H1 (cell line): ENCODE measurements at regions not wholly inside any gene's neighbourhood (a gene's known extent, or its start where the extent isn't known, plus 50 kb on each side); places are given as distances from the start of the nearest gene placed in this dataset.

Source experiments
- CTCF ChIA-PET: fragments of 300-600 bp; sonication (Branson Sonifier 250); formaldehyde crosslinking; loops from one replicate; lab custom pipeline; 2021; ENCODE audit not compliant: partially characterized antibody; lab: Charles Lee
- POLR2A ChIA-PET: fragments of 300-600 bp; sonication (Branson Sonifier 250); formaldehyde crosslinking; loops from one replicate; lab custom pipeline; 2021; ENCODE audit warnings: inconsistent platforms; ENCODE audit not compliant: partially characterized antibody; lab: Charles Lee
- DNase-seq, 2 experiments: peaks; one replicate each; pipeline versions ENCODE4 v3.0.0 to v3.0.0-alpha.2; 2010 to 2022; ENCODE audit warnings: low spot score in 2 of 2, low read depth in 1 of 2, mixed read lengths in 1 of 2
- FAIRE-seq: peaks from 2 replicates; lab custom pipeline; 2011; peaks lifted over from hg19 to GRCh38; lab: Jason Lieb, UNC
- H2AFZ ChIP-seq: 2 replicates; pipeline ENCODE4 v1.8.1; 2012; ENCODE audit warnings: low read length, inconsistent platforms
- H2AK5ac ChIP-seq: 2 replicates; pipeline ENCODE4 v1.6.1; 2013; ENCODE audit warnings: low read depth, low read length
- H2BK120ac ChIP-seq: replicated peaks from 2 replicates; pipeline ENCODE3; 2013; ENCODE audit warnings: low read depth, low read length, inconsistent platforms
- H2BK12ac ChIP-seq: 2 replicates; pipeline ENCODE4 v1.6.1; 2013; ENCODE audit warnings: low read depth, low read length
- H2BK15ac ChIP-seq: 2 replicates; pipeline ENCODE4 v1.6.1; 2013; ENCODE audit warnings: low read length
- H2BK20ac ChIP-seq: 2 replicates; pipeline ENCODE4 v1.6.1; 2013; ENCODE audit warnings: low read length
- H2BK5ac ChIP-seq: 2 replicates; pipeline ENCODE4 v1.6.1; 2013; ENCODE audit warnings: low read depth, low read length
- H3K14ac ChIP-seq: 2 replicates; pipeline ENCODE4 v1.6.1; 2013; ENCODE audit warnings: inconsistent platforms; ENCODE audit not compliant: insufficient read length
- H3K18ac ChIP-seq: 2 replicates; pipeline ENCODE4 v1.6.1; 2013; ENCODE audit warnings: low read length; ENCODE audit errors: extremely low read depth
- H3K23ac ChIP-seq: 2 replicates; pipeline ENCODE4 v1.6.1; 2013; ENCODE audit warnings: inconsistent platforms; ENCODE audit not compliant: insufficient read length
- H3K23me2 ChIP-seq: 2 replicates; pipeline ENCODE4 v1.6.1; 2013; ENCODE audit warnings: low read depth, low read length
- H3K27ac ChIP-seq: 2 replicates; pipeline ENCODE4 v1.6.1; 2011; ENCODE audit warnings: low read depth, low read length, inconsistent platforms
- H3K27me3 ChIP-seq, 4 experiments: replicated peaks in 1 of 4; 1 replicate in 1 of 4; 2 replicates in 3 of 4; pipeline versions ENCODE4 v1.6.1 to v1.8.1; 2011 to 2013; ENCODE audit warnings: low read length in 3 of 4, mild to moderate bottlenecking in 3 of 4, inconsistent platforms in 2 of 4, mixed read lengths in 2 of 4, moderate library complexity in 1 of 4; ENCODE audit not compliant: control insufficient read depth in 3 of 4, insufficient read depth in 3 of 4; ENCODE audit errors: extremely low read depth in 1 of 4
- H3K36me3 ChIP-seq, 4 experiments: 2 replicates each; pipeline versions ENCODE4 v1.6.1 to v1.8.1; 2011 to 2013; ENCODE audit warnings: mild to moderate bottlenecking in 4 of 4, low read length in 3 of 4, moderate library complexity in 2 of 4, control low read depth in 1 of 4, inconsistent platforms in 1 of 4; ENCODE audit not compliant: insufficient read depth in 4 of 4, control insufficient read depth in 2 of 4
- H3K4ac ChIP-seq: replicated peaks from 2 replicates; pipeline ENCODE3; 2013; ENCODE audit warnings: low read length, low read depth, mixed read lengths, inconsistent platforms; ENCODE audit not compliant: insufficient read length
- H3K4me1 ChIP-seq, 4 experiments: replicated peaks in 1 of 4; 1 replicate in 1 of 4; 2 replicates in 3 of 4; pipeline versions ENCODE4 v1.6.1 to v1.8.1; 2011 to 2013; ENCODE audit warnings: low read length in 3 of 4, inconsistent platforms in 2 of 4, mixed read lengths in 1 of 4; ENCODE audit not compliant: insufficient read depth in 4 of 4, control insufficient read depth in 3 of 4
- H3K4me2 ChIP-seq, 2 experiments: 2 replicates each; pipeline versions ENCODE4 v1.6.1 to v1.8.1; 2011 to 2013; ENCODE audit warnings: low read depth in 2 of 2, low read length in 2 of 2, control low read depth in 1 of 2, inconsistent platforms in 1 of 2, mild to moderate bottlenecking in 1 of 2; ENCODE audit not compliant: insufficient read depth in 1 of 2
- H3K4me3 ChIP-seq, 4 experiments: fragments of 200-600, 300-600 bp in 1 of 4; sonication (generic), shearing (Covaris generic), sonication (Bioruptor Twin) in 1 of 4; 2 replicates each; pipeline versions ENCODE4 v1.5.1 to v1.8.1; 2011 to 2016; ENCODE audit warnings: low read length in 4 of 4, low read depth in 3 of 4, control low read depth in 2 of 4, inconsistent platforms in 2 of 4, mild to moderate bottlenecking in 2 of 4, mixed read lengths in 1 of 4, moderate library complexity in 1 of 4; ENCODE audit not compliant: insufficient read depth in 2 of 4; ENCODE audit errors: extremely low read depth in 1 of 4
- H3K56ac ChIP-seq: replicated peaks from 2 replicates; pipeline ENCODE3; 2013; ENCODE audit warnings: low read depth, mild to moderate bottlenecking, mixed read lengths, low read length, inconsistent platforms; ENCODE audit not compliant: insufficient read length
- H3K79me1 ChIP-seq: 2 replicates; pipeline ENCODE4 v1.6.1; 2013; ENCODE audit warnings: low read depth, low read length, control low read depth
- H3K79me2 ChIP-seq, 2 experiments: 2 replicates each; pipeline versions ENCODE4 v1.6.1 to v1.8.1; 2012 to 2013; ENCODE audit warnings: low read length in 2 of 2, mild to moderate bottlenecking in 2 of 2, inconsistent platforms in 1 of 2; ENCODE audit not compliant: insufficient read depth in 2 of 2, control insufficient read depth in 1 of 2
- H3K9ac ChIP-seq, 4 experiments: replicated peaks in 1 of 4; 1 replicate in 1 of 4; 2 replicates in 3 of 4; pipeline versions ENCODE4 v1.6.1 to v1.8.1; 2011 to 2013; ENCODE audit warnings: low read depth in 3 of 4, low read length in 3 of 4, control low read depth in 2 of 4, mild to moderate bottlenecking in 2 of 4, moderate library complexity in 2 of 4, inconsistent platforms in 1 of 4; ENCODE audit errors: extremely low read depth in 1 of 4
- H3K9me3 ChIP-seq, 2 experiments: 2 replicates each; pipeline versions ENCODE4 v1.6.1 to v1.8.1; 2012 to 2013; ENCODE audit warnings: mild to moderate bottlenecking in 2 of 2, moderate library complexity in 2 of 2, control low read depth in 1 of 2, inconsistent platforms in 1 of 2, low read depth in 1 of 2, low read length in 1 of 2, mixed read lengths in 1 of 2; ENCODE audit not compliant: insufficient read depth in 2 of 2
- H4K20me1 ChIP-seq, 2 experiments: replicated peaks in 1 of 2; 2 replicates each; pipeline versions ENCODE3 to v1.8.1; 2011 to 2013; ENCODE audit warnings: inconsistent platforms in 2 of 2, low read length in 2 of 2, mild to moderate bottlenecking in 1 of 2; ENCODE audit not compliant: insufficient read depth in 2 of 2, control insufficient read depth in 1 of 2
- H4K5ac ChIP-seq: 2 replicates; pipeline ENCODE4 v1.6.1; 2013; ENCODE audit warnings: low read length, low read depth, mixed read lengths, inconsistent platforms; ENCODE audit not compliant: insufficient read length
- H4K8ac ChIP-seq: 2 replicates; pipeline ENCODE4 v1.8.0; 2013; ENCODE audit warnings: mild to moderate bottlenecking, moderate library complexity, low read length, inconsistent platforms; ENCODE audit not compliant: insufficient read depth; ENCODE audit errors: extremely low read depth
- H4K91ac ChIP-seq: replicated peaks from 2 replicates; pipeline ENCODE3; 2013; ENCODE audit warnings: low read length, mixed read lengths, inconsistent platforms; ENCODE audit not compliant: insufficient read length
- CBX5 ChIP-seq: fragments of 300-800, 300-1000 bp; sonication (generic); IDR thresholded peaks from 2 replicates; pipeline ENCODE4 v1.7.1; 2016; ENCODE audit warnings: antibody characterized with exemption, low read length, low read depth
- NRF1 ChIP-seq: IDR thresholded peaks from 2 replicates; pipeline ENCODE4 v1.6.1; 2011; ENCODE audit warnings: mild to moderate bottlenecking, low read depth, low read length, improper control_type of control experiment
- SAP30 ChIP-seq: fragments of 300-600 bp; sonication (generic); IDR thresholded peaks from 2 replicates; pipeline ENCODE4 v1.7.1; 2012; ENCODE audit warnings: low read length, moderate library complexity, mild to moderate bottlenecking, inconsistent platforms; ENCODE audit not compliant: insufficient read depth, insufficient replicate concordance
- SP2 ChIP-seq: IDR thresholded peaks from 2 replicates; pipeline ENCODE4 v1.6.1; 2012; ENCODE audit warnings: mild to moderate bottlenecking, low read length, inconsistent platforms
- WGBS, 2 experiments: shearing (Covaris generic) in 1 of 2; methylation state at CpG; one replicate each; pipeline versions ENCODE4 v1.1.6 to v1.1.7; 2013 to 2015; ENCODE audit warnings: low lambda C conversion rate in 2 of 2, mixed read lengths in 2 of 2, inconsistent platforms in 1 of 2, low coverage in 1 of 2, missing lambda C conversion rate in 1 of 2; ENCODE audit not compliant: insufficient replicate concordance in 2 of 2, insufficient coverage in 1 of 2, insufficient read length in 1 of 2; ENCODE audit errors: extremely low coverage in 1 of 2, missing lambda C conversion rate in 1 of 2; 5-methylcytosine and 5-hydroxymethylcytosine counted together
- TF ChIP-seq, protein P1 (sequence below), 3 experiments: IDR thresholded peaks; 1 replicate in 2 of 3; 2 replicates in 1 of 3; pipeline versions ENCODE4 v1.5.1 to v1.6.1; 2011; ENCODE audit warnings: low read length in 3 of 3, mild to moderate bottlenecking in 3 of 3, inconsistent platforms in 2 of 3, low read depth in 1 of 3, moderate library complexity in 1 of 3; ENCODE audit not compliant: insufficient read depth in 1 of 3; ENCODE audit errors: control extremely low read depth in 1 of 3

DNA sequence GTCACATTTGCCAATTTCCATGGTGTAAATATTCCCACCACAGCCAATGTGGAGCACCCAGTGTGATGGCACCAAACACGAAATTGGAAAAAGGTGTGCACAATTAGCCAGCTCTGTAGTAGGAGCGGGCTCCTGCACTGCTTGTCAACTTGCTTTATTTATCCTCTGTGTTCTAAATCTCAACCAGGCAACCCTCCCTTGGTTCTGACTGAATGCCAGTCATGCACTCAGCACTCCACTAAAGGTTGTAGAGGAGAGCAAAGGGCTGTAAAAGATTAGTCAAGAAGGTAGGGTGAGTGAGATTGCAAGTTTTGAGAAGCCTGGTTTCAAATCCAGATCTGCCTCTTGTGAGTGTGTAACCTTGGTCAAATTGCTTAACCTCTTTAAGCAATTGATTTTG, 71.5 kb upstream of the EGR2 start:
- no peak for DNase-seq

More for the DNA sequence above, 71.5 kb upstream of the EGR2 start:
- Histone ChIP-seq H3K18ac (no peak overlapping the region), H2BK12ac (no peak overlapping the region), H3K4me3 (no peak overlapping the region), H3K27me3 (no peaks in the 10 kb centered on the region), H3K14ac (no peak overlapping the region), H2BK15ac (no peak overlapping the region), H2BK120ac (no peak overlapping the region), H3K23ac (no peak overlapping the region), H3K4ac (no peak overlapping the region), H2AFZ (no peak overlapping the region), H3K27ac (no peak overlapping the region), H4K5ac (no peak overlapping the region), H3K4me2 (no peak overlapping the region), H2BK5ac (no peak overlapping the region), H4K8ac (no peak overlapping the region), H3K9me3 (no peaks in the 10 kb centered on the region), H3K4me1 (no peaks in the 10 kb centered on the region; a peak in 2 of 7 replicates), H3K36me3 (no peaks in the 10 kb centered on the region), H4K20me1 (no peaks in the 10 kb centered on the region), H3K79me2 (no peaks in the 10 kb centered on the region), H4K91ac (no peak overlapping the region), H3K56ac (no peak overlapping the region), H2BK20ac (no peak overlapping the region), H3K79me1 (no peaks in the 10 kb centered on the region), H3K9ac (no peak overlapping the region; a peak in 1 of 7 replicates), H3K23me2 (no peaks in the 10 kb centered on the region), H2AK5ac (no peak overlapping the region)
- 79% methylated on average over 2 of the region's 2 CpGs; no CpG with 5 or more reads in 1 of the 2 experiments for WGBS, 2 experiments
- ChIA-PET POLR2A (no interaction called here), CTCF (no interaction called here)
- FAIRE-seq, result no peak
- TF ChIP-seq SAP30 (no peak), NRF1 (no peak), SP2 (no peak), CBX5 (no peak)
- TF ChIP-seq, protein P1, sequence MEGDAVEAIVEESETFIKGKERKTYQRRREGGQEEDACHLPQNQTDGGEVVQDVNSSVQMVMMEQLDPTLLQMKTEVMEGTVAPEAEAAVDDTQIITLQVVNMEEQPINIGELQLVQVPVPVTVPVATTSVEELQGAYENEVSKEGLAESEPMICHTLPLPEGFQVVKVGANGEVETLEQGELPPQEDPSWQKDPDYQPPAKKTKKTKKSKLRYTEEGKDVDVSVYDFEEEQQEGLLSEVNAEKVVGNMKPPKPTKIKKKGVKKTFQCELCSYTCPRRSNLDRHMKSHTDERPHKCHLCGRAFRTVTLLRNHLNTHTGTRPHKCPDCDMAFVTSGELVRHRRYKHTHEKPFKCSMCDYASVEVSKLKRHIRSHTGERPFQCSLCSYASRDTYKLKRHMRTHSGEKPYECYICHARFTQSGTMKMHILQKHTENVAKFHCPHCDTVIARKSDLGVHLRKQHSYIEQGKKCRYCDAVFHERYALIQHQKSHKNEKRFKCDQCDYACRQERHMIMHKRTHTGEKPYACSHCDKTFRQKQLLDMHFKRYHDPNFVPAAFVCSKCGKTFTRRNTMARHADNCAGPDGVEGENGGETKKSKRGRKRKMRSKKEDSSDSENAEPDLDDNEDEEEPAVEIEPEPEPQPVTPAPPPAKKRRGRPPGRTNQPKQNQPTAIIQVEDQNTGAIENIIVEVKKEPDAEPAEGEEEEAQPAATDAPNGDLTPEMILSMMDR (IDR thresholded peaks at IDR 0.05; ENCODE audit: control extremely low read depth in 1 of 3, insufficient read depth in 1 of 3, low read depth in 1 of 3, low read length in 3 of 3), result no peak
